DOHH2 (cell line): ENCODE measurements at regions not wholly inside any gene's neighbourhood (a gene's known extent, or its start where the extent isn't known, plus 50 kb on each side); places are given as distances from the start of the nearest gene placed in this dataset.

Source experiments
- CTCF ChIP-seq: fragments of 200-600 bp; sonication (generic); IDR thresholded peaks from one replicate; pipeline ENCODE4 v1.5.1; 2014; ENCODE audit warnings: antibody characterized with exemption, mild to moderate bottlenecking, low read depth, low read length; ENCODE audit not compliant: poor library complexity, severe bottlenecking
- EZH2phosphoT487 ChIP-seq: fragments of 200-600 bp; sonication (generic); IDR thresholded peaks from 2 replicates; pipeline ENCODE4 v1.6.1; 2017; ENCODE audit warnings: borderline replicate concordance, mild to moderate bottlenecking, antibody characterized with exemption, low read length, moderate library complexity, mixed read lengths

GRCh38 chr10:93236393-93237040, 162.8 kb downstream of the CYP26A1 start:
- TF ChIP-seq CTCF = no peak
- TF ChIP-seq EZH2phosphoT487 = no peak
